ENCODE measurements at regions not wholly inside any gene's neighbourhood (a gene's known extent, or its start where the extent isn't known, plus 50 kb on each side); places are given as distances from the start of the nearest gene placed in this dataset.

- DNase-seq (ENCODE audit: low read depth), result no peak
- no peak for TF ChIP-seq CTCF (IDR thresholded peaks at IDR 0.05; ENCODE audit: low read length, missing control alignments)
- no peak overlapping the region for H3K4me3 ChIP-seq (replicated peaks; ENCODE audit: low read depth, low read length)
Measured at GRCh38 chr14:54040846-54041245, 84.2 kb upstream of the BMP4 start.

GRCh38 chr14:54046250-54046649 lies 89.6 kb upstream of the BMP4 start:
- TF ChIP-seq CTCF (IDR thresholded peaks at IDR 0.05; ENCODE audit: low read length, missing control alignments), result no peak
- H3K4me3 ChIP-seq (replicated peaks; ENCODE audit: low read depth, low read length), result no peak overlapping the region
- DNase-seq (ENCODE audit: low read depth), result no peak

- no peak for DNase-seq (ENCODE audit: low read depth)
- no peak overlapping the region for H3K4me3 ChIP-seq (replicated peaks; ENCODE audit: low read depth, low read length)
- no peak for TF ChIP-seq CTCF (IDR thresholded peaks at IDR 0.05; ENCODE audit: low read length, missing control alignments)
Measured at GRCh38 chr14:54047645-54048308, 91.2 kb upstream of the BMP4 start.

GRCh38 chr14:54048311-54048710 lies 91.7 kb upstream of the BMP4 start:
- no peak for TF ChIP-seq CTCF (IDR thresholded peaks at IDR 0.05; ENCODE audit: low read length, missing control alignments)
- H3K4me3 ChIP-seq (replicated peaks; ENCODE audit: low read depth, low read length), result no peak overlapping the region
- no peak for DNase-seq (ENCODE audit: low read depth)

- no peak overlapping the region for H3K4me3 ChIP-seq (replicated peaks; ENCODE audit: low read depth, low read length)
- no peak for DNase-seq (ENCODE audit: low read depth)
- TF ChIP-seq CTCF (IDR thresholded peaks at IDR 0.05; ENCODE audit: low read length, missing control alignments), result no peak
Measured at GRCh38 chr14:54048736-54049135, 92.1 kb upstream of the BMP4 start.

- no peak for DNase-seq (ENCODE audit: low read depth)
- no peak overlapping the region for H3K4me3 ChIP-seq (replicated peaks; ENCODE audit: low read depth, low read length)
- no peak for TF ChIP-seq CTCF (IDR thresholded peaks at IDR 0.05; ENCODE audit: low read length, missing control alignments)
Measured at GRCh38 chr14:54050759-54051158, 94.1 kb upstream of the BMP4 start.

- no peak for DNase-seq (ENCODE audit: low read depth)
- H3K4me3 ChIP-seq (replicated peaks; ENCODE audit: low read depth, low read length), result no peak overlapping the region
- TF ChIP-seq CTCF (IDR thresholded peaks at IDR 0.05; ENCODE audit: low read length, missing control alignments), result no peak
Measured at GRCh38 chr14:54052696-54053385, 96.2 kb upstream of the BMP4 start.
